Endodermal cell (in vitro differentiated cells): ENCODE measurements at regions not wholly inside any gene's neighbourhood (a gene's known extent, or its start where the extent isn't known, plus 50 kb on each side); places are given as distances from the start of the nearest gene placed in this dataset.

Experiments
- DNase-seq: peaks from one replicate; pipeline ENCODE4 v3.0.0-alpha.2; 2017
- H3K27ac ChIP-seq: 2 replicates; pipeline ENCODE4 v1.5.1; 2013; ENCODE audit warnings: mild to moderate bottlenecking, low read depth, low read length, moderate library complexity
- H3K27me3 ChIP-seq: 2 replicates; pipeline ENCODE4 v1.6.1; 2013; ENCODE audit warnings: mild to moderate bottlenecking, low read length, moderate library complexity; ENCODE audit not compliant: insufficient read depth, control insufficient read depth, poor library complexity, severe bottlenecking
- H3K36me3 ChIP-seq: 2 replicates; pipeline ENCODE4 v1.7.0; 2013; ENCODE audit warnings: mild to moderate bottlenecking, low read length, moderate library complexity; ENCODE audit not compliant: control insufficient read depth, insufficient read depth
- H3K4me1 ChIP-seq: one replicate; pipeline ENCODE4 v1.7.0; 2013; ENCODE audit warnings: low read length; ENCODE audit not compliant: control insufficient read depth, insufficient read depth
- H3K4me3 ChIP-seq: 2 replicates; pipeline ENCODE4 v1.5.1; 2013; ENCODE audit warnings: mild to moderate bottlenecking, low read length, moderate library complexity
- H3K9ac ChIP-seq: 2 replicates; pipeline ENCODE4 v1.6.1; 2013; ENCODE audit warnings: mild to moderate bottlenecking, low read length, moderate library complexity; ENCODE audit not compliant: poor library complexity, severe bottlenecking; ENCODE audit errors: extremely low read depth
- H3K9me3 ChIP-seq: 2 replicates; pipeline ENCODE4 v1.6.1; 2013; ENCODE audit warnings: mild to moderate bottlenecking, low read length, moderate library complexity; ENCODE audit not compliant: control insufficient read depth
- H3K27ac Mint-ChIP-seq: 2 replicates; pipeline ENCODE4 v1.8.0; 2020; ENCODE audit warnings: mixed read lengths
- H3K27me3 Mint-ChIP-seq: 2 replicates; pipeline ENCODE4 v1.8.0; 2021; ENCODE audit warnings: mild to moderate bottlenecking, mixed read lengths; ENCODE audit not compliant: insufficient read depth
- H3K36me3 Mint-ChIP-seq: 2 replicates; pipeline ENCODE4 v1.8.0; 2020; ENCODE audit warnings: low read depth, mixed read lengths
- H3K4me1 Mint-ChIP-seq: 2 replicates; pipeline ENCODE4 v1.8.0; 2020; ENCODE audit warnings: mixed read lengths
- H3K4me3 Mint-ChIP-seq: 2 replicates; pipeline ENCODE4 v1.8.0; 2020; ENCODE audit warnings: mild to moderate bottlenecking, moderate library complexity, mixed read lengths
- H3K9me3 Mint-ChIP-seq: 2 replicates; pipeline ENCODE4 v1.8.0; 2020; ENCODE audit warnings: mild to moderate bottlenecking, mixed read lengths
- WGBS, 2 experiments: methylation state at CpG; one replicate each; pipeline versions ENCODE4 v1.1.5 to v1.1.7; 2013; ENCODE audit warnings: missing lambda C conversion rate in 2 of 2, mixed read lengths in 1 of 2; ENCODE audit not compliant: insufficient coverage in 1 of 2, insufficient read length in 1 of 2; 5-methylcytosine and 5-hydroxymethylcytosine counted together
- TF ChIP-seq, protein P1 (sequence below): fragments of 200-600 bp; sonication (generic); conservative IDR thresholded peaks from 2 replicates; pipeline ENCODE4 v1.5.0; 2021; ENCODE audit warnings: antibody characterized with exemption, mild to moderate bottlenecking

DNA sequence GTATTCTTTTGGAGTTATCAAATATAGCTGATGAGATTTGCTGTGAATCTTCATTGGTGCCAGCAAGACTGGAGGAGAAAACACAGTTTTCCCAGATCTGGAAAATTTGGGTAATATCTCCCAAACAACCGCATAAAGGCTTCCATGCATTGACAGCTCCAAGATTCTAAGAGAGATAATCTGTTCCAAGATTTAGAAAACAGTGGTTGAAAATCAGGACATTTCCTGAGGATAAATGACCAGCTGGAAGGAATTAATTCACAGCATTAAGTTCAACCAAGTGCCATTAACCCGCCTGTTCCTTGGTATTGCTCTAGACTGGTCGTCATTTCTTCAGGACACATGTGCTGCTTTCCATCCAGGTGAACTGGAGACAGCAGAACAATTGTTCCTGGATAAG lies 147.9 kb upstream of the PRICKLE1 start:
- H3K9me3 Mint-ChIP-seq = no peaks in the 10 kb centered on the region
- H3K36me3 Mint-ChIP-seq = no peaks in the 10 kb centered on the region

DNA sequence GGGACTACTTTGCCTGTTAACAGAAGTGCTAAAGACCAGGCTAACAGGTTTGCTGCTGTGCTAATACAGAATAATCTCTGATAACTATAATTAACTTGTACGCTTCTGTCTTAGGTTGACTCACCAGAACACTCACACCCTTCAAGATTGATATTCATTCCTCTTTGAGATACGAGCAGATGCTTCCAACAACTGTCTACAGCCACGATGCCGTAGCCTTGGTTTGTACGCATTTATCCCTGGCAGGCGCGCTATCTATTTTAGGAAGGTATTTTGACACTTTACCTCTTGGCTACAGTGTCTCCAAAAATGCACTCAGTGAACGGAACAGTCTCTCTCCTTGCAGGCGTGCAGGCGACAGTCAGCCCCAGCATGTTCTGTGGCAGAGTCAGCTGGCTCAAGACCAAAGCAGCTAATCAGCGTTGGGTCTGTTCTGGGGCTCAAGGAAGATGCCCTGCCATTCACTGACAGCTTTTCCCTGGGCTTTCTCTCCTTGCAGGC lies 146.4 kb upstream of the PRICKLE1 start:
- no peaks in the 10 kb centered on the region for H3K36me3 Mint-ChIP-seq
- TF ChIP-seq, protein P1, sequence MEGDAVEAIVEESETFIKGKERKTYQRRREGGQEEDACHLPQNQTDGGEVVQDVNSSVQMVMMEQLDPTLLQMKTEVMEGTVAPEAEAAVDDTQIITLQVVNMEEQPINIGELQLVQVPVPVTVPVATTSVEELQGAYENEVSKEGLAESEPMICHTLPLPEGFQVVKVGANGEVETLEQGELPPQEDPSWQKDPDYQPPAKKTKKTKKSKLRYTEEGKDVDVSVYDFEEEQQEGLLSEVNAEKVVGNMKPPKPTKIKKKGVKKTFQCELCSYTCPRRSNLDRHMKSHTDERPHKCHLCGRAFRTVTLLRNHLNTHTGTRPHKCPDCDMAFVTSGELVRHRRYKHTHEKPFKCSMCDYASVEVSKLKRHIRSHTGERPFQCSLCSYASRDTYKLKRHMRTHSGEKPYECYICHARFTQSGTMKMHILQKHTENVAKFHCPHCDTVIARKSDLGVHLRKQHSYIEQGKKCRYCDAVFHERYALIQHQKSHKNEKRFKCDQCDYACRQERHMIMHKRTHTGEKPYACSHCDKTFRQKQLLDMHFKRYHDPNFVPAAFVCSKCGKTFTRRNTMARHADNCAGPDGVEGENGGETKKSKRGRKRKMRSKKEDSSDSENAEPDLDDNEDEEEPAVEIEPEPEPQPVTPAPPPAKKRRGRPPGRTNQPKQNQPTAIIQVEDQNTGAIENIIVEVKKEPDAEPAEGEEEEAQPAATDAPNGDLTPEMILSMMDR = no peak
- Histone ChIP-seq H3K9me3 (no peaks in the 10 kb centered on the region), H3K4me3 (no peak overlapping the region), H3K4me1 (peaks cover 3% of the 10 kb centered on the region), H3K27me3 (no peaks in the 10 kb centered on the region), H3K27ac (no peak overlapping the region), H3K36me3 (no peaks in the 10 kb centered on the region), H3K9ac (no peak overlapping the region)
- H3K9me3 Mint-ChIP-seq = no peaks in the 10 kb centered on the region
- H3K27ac Mint-ChIP-seq = no peak overlapping the region
- H3K4me3 Mint-ChIP-seq = no peak overlapping the region
- 93 to 94% methylated on average over 11 of the region's 11 CpGs for WGBS, 2 experiments
- H3K27me3 Mint-ChIP-seq = no peaks in the 10 kb centered on the region
- peaks cover 39% of the 10 kb centered on the region for H3K4me1 Mint-ChIP-seq
- DNase-seq = no peak

More for the DNA sequence above, 147.9 kb upstream of the PRICKLE1 start:
- no peak overlapping the region for H3K4me3 ChIP-seq
- DNase-seq = no peak
- no peaks in the 10 kb centered on the region for H3K36me3 ChIP-seq
- no peak overlapping the region for H3K4me3 Mint-ChIP-seq
- TF ChIP-seq, protein P1 = no peak
- no peak overlapping the region for H3K27ac Mint-ChIP-seq
- no peak overlapping the region for H3K9ac ChIP-seq
- H3K27me3 Mint-ChIP-seq = no peaks in the 10 kb centered on the region
- H3K4me1 ChIP-seq = peaks cover 4% of the 10 kb centered on the region
- 97 to 98% methylated on average over 3 of the region's 3 CpGs for WGBS, 2 experiments
- peaks cover 39% of the 10 kb centered on the region for H3K4me1 Mint-ChIP-seq
- no peaks in the 10 kb centered on the region for H3K9me3 ChIP-seq
- H3K27me3 ChIP-seq = no peaks in the 10 kb centered on the region
- no peak overlapping the region for H3K27ac ChIP-seq

DNA sequence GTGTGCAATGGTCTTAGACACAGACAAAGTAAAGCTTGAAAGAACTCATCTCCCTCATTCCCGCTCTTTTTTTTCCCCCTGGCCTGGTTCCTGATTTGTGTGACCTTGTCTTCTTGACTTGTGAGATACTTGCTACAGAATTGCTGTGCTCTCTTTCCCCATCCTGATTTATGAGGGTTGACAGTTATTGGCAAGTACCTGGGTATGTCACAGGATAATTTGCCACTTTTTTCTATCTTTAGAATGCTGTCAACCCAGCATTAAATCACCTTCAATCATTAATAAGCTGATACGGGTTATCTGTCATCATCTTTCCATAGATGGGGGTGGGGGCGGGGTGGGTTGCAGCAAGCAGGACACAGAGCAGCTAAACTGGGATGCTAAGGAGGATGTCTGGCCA lies 144.4 kb upstream of the PRICKLE1 start:
- Histone ChIP-seq H3K4me1 (peaks cover 3% of the 10 kb centered on the region), H3K4me3 (no peak overlapping the region), H3K27ac (no peak overlapping the region), H3K9ac (no peak overlapping the region), H3K9me3 (peaks cover 6% of the 10 kb centered on the region), H3K27me3 (no peaks in the 10 kb centered on the region), H3K36me3 (no peaks in the 10 kb centered on the region)
- DNase-seq = no peak
- Mint-ChIP-seq H3K9me3 (no peaks in the 10 kb centered on the region), H3K36me3 (no peaks in the 10 kb centered on the region), H3K4me1 (peaks cover 27% of the 10 kb centered on the region), H3K27me3 (no peaks in the 10 kb centered on the region), H3K4me3 (no peak overlapping the region), H3K27ac (no peak overlapping the region)
- 83% methylated on average over 3 of the region's 3 CpGs; no CpG with 5 or more reads in 1 of the 2 experiments for WGBS, 2 experiments
- TF ChIP-seq, protein P1 = no peak
